ENCODE measurements at regions not wholly inside any gene's neighbourhood (a gene's known extent, or its start where the extent isn't known, plus 50 kb on each side); places are given as distances from the start of the nearest gene placed in this dataset.
A peak's percentile ranks its signal among the peaks of the same experiment; 100 is the strongest.
"Not testable (repeated sequence)": the region's sequence is repeated elsewhere in the genome, so short reads cannot be mapped to it uniquely, and the experiment has no call there.

DNA sequence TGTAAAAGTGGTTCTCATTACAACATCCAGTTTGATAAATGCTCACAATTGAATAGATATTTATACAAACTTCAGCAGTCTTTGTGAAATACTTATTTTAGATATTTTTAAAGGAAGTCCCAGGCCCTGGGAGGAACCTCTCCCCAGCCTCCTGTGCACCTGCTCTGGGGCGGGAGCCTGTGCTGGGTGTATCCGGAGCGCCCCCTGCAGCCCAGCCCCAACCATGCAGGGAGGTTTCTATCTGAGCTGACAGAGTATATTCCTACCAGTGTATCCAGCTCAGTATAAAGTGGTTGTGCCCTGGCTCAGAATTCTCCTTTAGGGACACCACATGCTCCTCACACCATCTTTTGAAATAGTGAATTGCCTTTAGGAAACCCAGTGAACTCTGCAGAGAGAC lies 851.8 kb downstream of the TMEM121 start:
- no peaks in the 10 kb centered on the region for H3K4me1 ChIP-seq (ENCODE audit: insufficient read depth, low read length, poor library complexity, severe bottlenecking)
- H3K36me3 ChIP-seq (ENCODE audit: insufficient read depth, low read length, poor library complexity, severe bottlenecking) = no peaks in the 10 kb centered on the region
- H3K27me3 ChIP-seq (replicated peaks; ENCODE audit: insufficient read depth, low read depth, low read length, poor library complexity) = peaks cover 89% of the 10 kb centered on the region
- no TSS peak for BruUV-seq (replicated peaks)
- DNase-seq (ENCODE audit: low spot score) = peak; percentile 30
- ChIA-PET CTCF (no interaction called here), POLR2A (ENCODE audit: low non-redundant PET) (no interaction called here)
- no peaks in the 10 kb centered on the region for H3K9me3 ChIP-seq (ENCODE audit: low read depth, low read length, poor library complexity, severe bottlenecking)
- H3K27ac ChIP-seq (ENCODE audit: low read depth, low read length, poor library complexity, severe bottlenecking) = no peak overlapping the region
- no peak for TF ChIP-seq EZH2 (IDR thresholded peaks at IDR 0.05; ENCODE audit: borderline replicate concordance, low read depth, low read length, poor library complexity, severe bottlenecking)
- TF ChIP-seq, protein P1, sequence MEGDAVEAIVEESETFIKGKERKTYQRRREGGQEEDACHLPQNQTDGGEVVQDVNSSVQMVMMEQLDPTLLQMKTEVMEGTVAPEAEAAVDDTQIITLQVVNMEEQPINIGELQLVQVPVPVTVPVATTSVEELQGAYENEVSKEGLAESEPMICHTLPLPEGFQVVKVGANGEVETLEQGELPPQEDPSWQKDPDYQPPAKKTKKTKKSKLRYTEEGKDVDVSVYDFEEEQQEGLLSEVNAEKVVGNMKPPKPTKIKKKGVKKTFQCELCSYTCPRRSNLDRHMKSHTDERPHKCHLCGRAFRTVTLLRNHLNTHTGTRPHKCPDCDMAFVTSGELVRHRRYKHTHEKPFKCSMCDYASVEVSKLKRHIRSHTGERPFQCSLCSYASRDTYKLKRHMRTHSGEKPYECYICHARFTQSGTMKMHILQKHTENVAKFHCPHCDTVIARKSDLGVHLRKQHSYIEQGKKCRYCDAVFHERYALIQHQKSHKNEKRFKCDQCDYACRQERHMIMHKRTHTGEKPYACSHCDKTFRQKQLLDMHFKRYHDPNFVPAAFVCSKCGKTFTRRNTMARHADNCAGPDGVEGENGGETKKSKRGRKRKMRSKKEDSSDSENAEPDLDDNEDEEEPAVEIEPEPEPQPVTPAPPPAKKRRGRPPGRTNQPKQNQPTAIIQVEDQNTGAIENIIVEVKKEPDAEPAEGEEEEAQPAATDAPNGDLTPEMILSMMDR (conservative IDR thresholded peaks at IDR 0.05; ENCODE audit: low read depth, low read length) = peak; percentile 72
- no peak overlapping the region for H3K4me3 ChIP-seq (ENCODE audit: low read depth, low read length, poor library complexity, severe bottlenecking)
- intact Hi-C loops (cut with micrococcal nuclease; ENCODE audit: unreplicated experiment) = no loop called here

DNA sequence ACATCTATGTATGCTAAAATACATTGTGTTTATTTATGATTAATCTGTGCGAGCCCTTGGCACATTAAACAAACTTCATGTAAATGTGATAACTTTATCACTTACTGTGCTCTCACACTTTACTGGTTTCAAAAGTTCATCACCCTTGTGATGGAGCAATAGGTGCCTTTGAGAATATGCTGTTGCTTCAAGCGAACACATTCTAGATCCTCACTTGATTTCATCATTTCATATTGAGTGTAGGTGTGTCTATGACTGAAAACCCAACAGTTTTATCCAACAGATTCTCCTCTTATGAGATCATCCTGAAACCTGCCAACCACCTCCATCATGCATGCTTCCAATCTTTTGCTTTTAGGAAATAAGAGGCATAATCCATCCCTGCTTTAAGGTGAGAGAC lies 854.4 kb downstream of the TMEM121 start:
- peaks cover 96% of the 10 kb centered on the region for H3K27me3 ChIP-seq (replicated peaks; ENCODE audit: insufficient read depth, low read depth, low read length, poor library complexity)
- DNase-seq (ENCODE audit: low spot score) = no peak
- no peak overlapping the region for H3K27ac ChIP-seq (ENCODE audit: low read depth, low read length, poor library complexity, severe bottlenecking)
- ChIA-PET POLR2A (ENCODE audit: low non-redundant PET) (no interaction called here), CTCF (no interaction called here)
- H3K4me1 ChIP-seq (ENCODE audit: insufficient read depth, low read length, poor library complexity, severe bottlenecking) = no peaks in the 10 kb centered on the region
- intact Hi-C loops (cut with micrococcal nuclease; ENCODE audit: unreplicated experiment) = no loop called here
- H3K36me3 ChIP-seq (ENCODE audit: insufficient read depth, low read length, poor library complexity, severe bottlenecking) = no peaks in the 10 kb centered on the region
- H3K4me3 ChIP-seq (ENCODE audit: low read depth, low read length, poor library complexity, severe bottlenecking) = no peak overlapping the region
- TF ChIP-seq, protein P1 (conservative IDR thresholded peaks at IDR 0.05; ENCODE audit: low read depth, low read length) = no peak
- TF ChIP-seq EZH2 (IDR thresholded peaks at IDR 0.05; ENCODE audit: borderline replicate concordance, low read depth, low read length, poor library complexity, severe bottlenecking) = no peak
- no TSS peak for BruUV-seq (replicated peaks)
- H3K9me3 ChIP-seq (ENCODE audit: low read depth, low read length, poor library complexity, severe bottlenecking) = no peaks in the 10 kb centered on the region

DNA sequence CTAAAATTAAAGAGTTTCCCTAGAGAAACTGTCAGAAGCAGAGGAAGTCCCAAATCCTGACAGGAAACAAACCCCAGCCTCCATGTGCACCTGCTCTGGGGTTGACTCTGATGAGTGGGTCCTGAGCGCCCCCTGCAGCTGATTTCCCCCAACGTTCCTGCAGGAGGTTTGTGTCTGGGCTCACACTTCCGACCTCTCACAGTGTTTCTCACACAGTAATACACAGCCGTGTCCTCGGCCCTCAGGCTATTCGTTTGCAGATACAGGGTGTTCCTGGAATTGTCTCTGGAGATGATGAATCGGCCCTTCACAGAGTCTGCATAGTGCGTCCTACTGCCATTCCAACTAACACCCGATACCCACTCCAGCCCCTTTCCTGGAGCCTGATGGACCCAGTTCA lies 862.8 kb downstream of the TMEM121 start:
- TF ChIP-seq, protein P1 (conservative IDR thresholded peaks at IDR 0.05; ENCODE audit: low read depth, low read length) = 0 out of 2 replicates have a peak, but pooled peaks have one; percentile 25
- H3K36me3 ChIP-seq (ENCODE audit: insufficient read depth, low read length, poor library complexity, severe bottlenecking); DNase-seq (ENCODE audit: low spot score); CTCF ChIA-PET; H3K27ac ChIP-seq (ENCODE audit: low read depth, low read length, poor library complexity, severe bottlenecking); BruUV-seq (replicated peaks); H3K4me1 ChIP-seq (ENCODE audit: insufficient read depth, low read length, poor library complexity, severe bottlenecking); H3K4me3 ChIP-seq (ENCODE audit: low read depth, low read length, poor library complexity, severe bottlenecking); H3K9me3 ChIP-seq (ENCODE audit: low read depth, low read length, poor library complexity, severe bottlenecking); intact Hi-C loops (cut with micrococcal nuclease; ENCODE audit: unreplicated experiment); POLR2A ChIA-PET (ENCODE audit: low non-redundant PET): not testable (repeated sequence)
- peaks cover 30% of the 10 kb centered on the region for H3K27me3 ChIP-seq (replicated peaks; ENCODE audit: insufficient read depth, low read depth, low read length, poor library complexity)
